GM08714 (cell line): ENCODE measurements at regions not wholly inside any gene's neighbourhood (a gene's known extent, or its start where the extent isn't known, plus 50 kb on each side); places are given as distances from the start of the nearest gene placed in this dataset.
"Not testable (repeated sequence)": the region's sequence is repeated elsewhere in the genome, so short reads cannot be mapped to it uniquely, and the experiment has no call there.

Source experiments
- H3K4me3 ChIP-seq: fragments of 200-500 bp; sonication (Bioruptor generic); 2 replicates; pipeline ENCODE4 v1.5.1; 2014; ENCODE audit warnings: mild to moderate bottlenecking, low read length, inconsistent platforms
- ZNF274 ChIP-seq: IDR thresholded peaks from 2 replicates; pipeline ENCODE4 v1.6.1; 2012; ENCODE audit warnings: mild to moderate bottlenecking, low read depth, low read length

- no peak overlapping the region for H3K4me3 ChIP-seq
- TF ChIP-seq ZNF274, result no peak
Observed at GRCh38 chr4:57404483-57404882, 294.3 kb upstream of the IGFBP7 start.

GRCh38 chr4:57403591-57403990, 293.4 kb upstream of the IGFBP7 start:
- H3K4me3 ChIP-seq, result no peak overlapping the region
- TF ChIP-seq ZNF274, result no peak

- H3K4me3 ChIP-seq, result no peak overlapping the region
- TF ChIP-seq ZNF274, result no peak
Observed at GRCh38 chr4:57401586-57401985, 291.4 kb upstream of the IGFBP7 start.

GRCh38 chr4:57378766-57379165, 268.6 kb upstream of the IGFBP7 start:
- no peak overlapping the region for H3K4me3 ChIP-seq
- TF ChIP-seq ZNF274, result no peak

- H3K4me3 ChIP-seq, result no peak overlapping the region
- no peak for TF ChIP-seq ZNF274
Observed at GRCh38 chr4:57374866-57375595, 264.8 kb upstream of the IGFBP7 start.

- no peak overlapping the region for H3K4me3 ChIP-seq
Observed at GRCh38 chr4:57373991-57374390, 263.8 kb upstream of the IGFBP7 start.

GRCh38 chr4:57371671-57372070, 261.5 kb upstream of the IGFBP7 start:
- no peak for TF ChIP-seq ZNF274
- no peak overlapping the region for H3K4me3 ChIP-seq

More at GRCh38 chr4:57373991-57374390, 263.8 kb upstream of the IGFBP7 start:
- TF ChIP-seq ZNF274, result no peak

GRCh38 chr4:57370691-57371090, 260.5 kb upstream of the IGFBP7 start:
- H3K4me3 ChIP-seq, result no peak overlapping the region
- TF ChIP-seq ZNF274, result no peak

- no peak overlapping the region for H3K4me3 ChIP-seq
- TF ChIP-seq ZNF274, result no peak
Observed at GRCh38 chr4:57369446-57369845, 259.3 kb upstream of the IGFBP7 start.

- TF ChIP-seq ZNF274, result no peak
- no peak overlapping the region for H3K4me3 ChIP-seq
Observed at GRCh38 chr4:57364255-57364654, 254.1 kb upstream of the IGFBP7 start.

- no peak overlapping the region for H3K4me3 ChIP-seq
- TF ChIP-seq ZNF274, result no peak
Observed at GRCh38 chr4:57363346-57363745, 253.2 kb upstream of the IGFBP7 start.

GRCh38 chr4:57360681-57361080, 250.5 kb upstream of the IGFBP7 start:
- no peak overlapping the region for H3K4me3 ChIP-seq
- TF ChIP-seq ZNF274, result no peak

GRCh38 chr4:57355101-57355665, 245.0 kb upstream of the IGFBP7 start:
- H3K4me3 ChIP-seq, result no peak overlapping the region
- no peak for TF ChIP-seq ZNF274

GRCh38 chr4:57351731-57352130, 241.5 kb upstream of the IGFBP7 start:
- no peak overlapping the region for H3K4me3 ChIP-seq

GRCh38 chr4:57344296-57344695, 234.1 kb upstream of the IGFBP7 start:
- TF ChIP-seq ZNF274, result no peak

More at GRCh38 chr4:57351731-57352130, 241.5 kb upstream of the IGFBP7 start:
- TF ChIP-seq ZNF274, result no peak

GRCh38 chr4:57342411-57342810, 232.2 kb upstream of the IGFBP7 start:
- no peak for TF ChIP-seq ZNF274
- no peak overlapping the region for H3K4me3 ChIP-seq

More at GRCh38 chr4:57344296-57344695, 234.1 kb upstream of the IGFBP7 start:
- H3K4me3 ChIP-seq, result no peak overlapping the region

GRCh38 chr4:57338861-57339260, 228.7 kb upstream of the IGFBP7 start:
- not testable (repeated sequence) for H3K4me3 ChIP-seq
